Esophagus muscularis mucosa (tissue), 2 donors: ENCODE measurements at regions not wholly inside any gene's neighbourhood (a gene's known extent, or its start where the extent isn't known, plus 50 kb on each side); places are given as distances from the start of the nearest gene placed in this dataset.

Source experiments
- EP300 ChIP-seq: sonication (generic); formaldehyde crosslinking; IDR thresholded peaks from one replicate; pipeline ENCODE4 v1.6.1; 2017; ENCODE audit warnings: antibody characterized with exemption
- POLR2A ChIP-seq: fragments of 450-650 bp; IDR thresholded peaks from one replicate; pipeline ENCODE4 v1.6.1; 2017; ENCODE audit warnings: antibody characterized with exemption, moderate library complexity, mild to moderate bottlenecking, low read depth

DNA sequence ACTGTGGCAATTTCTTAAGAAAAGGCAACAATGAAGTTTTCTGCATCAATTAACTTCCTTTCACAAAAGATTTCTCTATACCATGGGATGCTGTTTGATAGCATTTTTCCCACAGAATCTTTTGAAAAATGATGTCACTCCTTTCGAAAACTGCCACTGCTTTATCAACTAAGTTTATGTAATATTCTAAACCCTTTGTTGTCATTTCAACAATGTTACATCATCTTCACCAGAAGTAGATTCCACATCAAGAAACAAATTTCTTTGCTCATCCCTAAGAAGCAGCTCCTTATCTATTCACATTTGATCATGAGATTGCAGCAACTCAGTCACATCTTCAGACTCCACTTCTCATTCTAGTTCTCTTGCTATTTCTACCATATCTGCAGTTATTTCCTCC is 116.1 kb upstream of the KCND3 start:
- no peak for TF ChIP-seq EP300
- TF ChIP-seq POLR2A: no peak
